ENCODE measurements at regions not wholly inside any gene's neighbourhood (a gene's known extent, or its start where the extent isn't known, plus 50 kb on each side); places are given as distances from the start of the nearest gene placed in this dataset.

DNA sequence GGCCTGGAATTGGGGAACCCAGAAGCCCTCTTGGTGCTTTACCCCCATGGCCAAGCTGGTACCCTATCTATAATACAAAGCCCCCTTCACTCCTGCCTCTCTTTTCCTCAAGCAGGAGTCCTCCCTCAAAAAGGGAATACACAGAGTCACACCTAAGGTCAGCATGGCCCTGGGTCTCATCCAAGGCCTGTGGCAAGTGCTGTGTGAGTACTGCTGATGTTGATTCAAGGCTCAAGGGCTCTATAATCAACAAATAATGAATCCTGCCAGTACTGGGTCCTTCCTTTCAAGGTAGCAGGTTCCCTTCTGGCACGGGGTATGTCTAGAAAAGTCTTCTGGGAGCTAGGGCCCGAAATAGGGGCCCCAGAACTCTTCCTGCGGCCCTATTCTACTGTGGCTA lies 187.3 kb downstream of the CYB561 start:
- Mint-ChIP-seq H3K4me3 (no peak overlapping the region), H3K4me1 (no peaks in the 10 kb centered on the region), H3K9me3 (no peaks in the 10 kb centered on the region), H3K27me3 (peaks cover 41% of the 10 kb centered on the region), H3K36me3 (ENCODE audit: insufficient read depth) (peaks cover 2% of the 10 kb centered on the region), H3K27ac (ENCODE audit: low read depth) (no peak overlapping the region)
- no peak for ATAC-seq (replicated peaks; ENCODE audit: extremely low read depth, poor library complexity, severe bottlenecking)
- no peak for DNase-seq (ENCODE audit: low spot score in 2 of 2)

DNA sequence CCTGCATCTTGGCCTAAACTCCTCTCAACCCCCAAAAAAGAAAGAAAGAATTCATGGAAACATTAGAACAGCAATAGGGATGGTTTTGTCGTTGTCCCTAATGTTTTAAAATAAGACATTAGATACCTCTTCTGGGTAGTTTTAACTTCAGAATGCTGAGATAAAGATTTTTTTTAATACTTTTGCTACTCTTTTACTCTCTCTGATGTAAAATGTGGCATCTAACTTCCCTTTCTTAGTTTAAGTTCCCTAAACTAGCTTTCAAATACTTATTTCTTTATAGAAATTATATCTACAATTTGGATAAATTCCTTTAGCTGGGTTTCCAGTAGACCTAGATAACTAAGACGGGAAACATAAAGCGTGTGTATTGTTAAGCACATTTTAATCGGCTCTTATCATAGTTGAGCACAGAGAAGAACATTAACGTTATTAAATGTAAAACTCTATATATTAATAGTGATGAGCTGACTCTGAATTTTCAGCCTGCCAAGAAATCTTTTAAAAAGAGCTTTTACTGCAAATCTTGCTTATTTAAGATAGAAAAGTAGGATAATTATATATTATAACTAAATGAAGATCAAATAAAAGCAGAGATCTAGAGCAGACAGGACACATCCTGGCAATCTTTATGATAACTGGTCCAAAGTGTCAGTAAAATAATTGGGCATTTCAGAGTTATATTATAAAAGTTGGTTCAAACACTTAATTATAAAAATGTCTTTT lies 183.2 kb downstream of the CYB561 start:
- H3K9me3 Mint-ChIP-seq, result no peaks in the 10 kb centered on the region
- DNase-seq (ENCODE audit: low spot score in 2 of 2) (no peak), ATAC-seq (replicated peaks; ENCODE audit: extremely low read depth, poor library complexity, severe bottlenecking) (no peak)
- H3K27ac Mint-ChIP-seq (ENCODE audit: low read depth), result no peak overlapping the region
- H3K36me3 Mint-ChIP-seq (ENCODE audit: insufficient read depth), result no peaks in the 10 kb centered on the region
- H3K27me3 Mint-ChIP-seq, result peaks cover 8% of the 10 kb centered on the region
- H3K4me3 Mint-ChIP-seq, result no peak overlapping the region
- H3K4me1 Mint-ChIP-seq, result no peaks in the 10 kb centered on the region

DNA sequence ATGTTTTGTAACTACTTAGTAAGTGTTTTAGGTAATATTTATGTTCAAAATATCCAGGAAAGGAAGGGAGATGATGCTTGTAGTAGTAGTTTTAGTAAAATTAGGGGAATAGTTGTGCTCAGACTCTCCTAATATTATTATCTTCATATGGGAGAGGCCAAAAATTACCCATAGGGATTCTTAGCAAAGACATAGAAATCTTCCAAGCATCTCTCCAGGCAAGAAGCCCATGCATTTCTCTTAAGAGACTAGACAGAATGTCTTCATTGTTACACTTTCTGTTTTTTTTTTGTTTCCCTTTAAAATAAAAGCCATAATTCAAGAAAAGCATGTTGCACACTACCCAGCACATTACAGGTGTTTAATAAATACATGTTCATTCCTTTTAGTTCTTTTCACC lies 180.6 kb downstream of the CYB561 start:
- Mint-ChIP-seq H3K36me3 (ENCODE audit: insufficient read depth) (no peaks in the 10 kb centered on the region), H3K27me3 (no peaks in the 10 kb centered on the region), H3K9me3 (no peaks in the 10 kb centered on the region), H3K4me3 (no peak overlapping the region), H3K27ac (ENCODE audit: low read depth) (no peak overlapping the region), H3K4me1 (no peaks in the 10 kb centered on the region)
- no peak for DNase-seq (ENCODE audit: low spot score in 2 of 2)
- ATAC-seq (replicated peaks; ENCODE audit: extremely low read depth, poor library complexity, severe bottlenecking), result no peak

DNA sequence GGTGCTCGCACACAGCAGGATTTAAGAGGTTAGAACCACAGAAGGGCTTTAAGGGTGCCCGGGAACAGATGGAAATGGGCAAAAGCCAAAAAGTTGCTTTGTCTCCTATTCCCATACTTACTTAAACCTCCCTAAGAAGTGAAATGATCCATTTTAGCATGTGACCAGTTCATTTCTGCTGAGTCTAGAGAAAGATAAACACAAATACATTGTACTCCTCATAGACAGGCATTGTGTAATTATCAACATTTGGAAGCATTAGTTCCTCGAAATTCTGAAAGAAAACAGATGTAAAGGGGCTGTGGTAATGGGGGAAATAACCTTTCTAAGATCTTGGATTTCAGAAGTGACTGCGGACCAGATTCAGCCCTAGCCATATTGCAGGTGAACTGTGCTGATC lies 178.3 kb downstream of the CYB561 start:
- Mint-ChIP-seq H3K36me3 (ENCODE audit: insufficient read depth) (peaks cover 2% of the 10 kb centered on the region), H3K4me1 (no peaks in the 10 kb centered on the region), H3K9me3 (no peaks in the 10 kb centered on the region), H3K27ac (ENCODE audit: low read depth) (no peak overlapping the region), H3K27me3 (no peaks in the 10 kb centered on the region), H3K4me3 (no peak overlapping the region)
- ATAC-seq (replicated peaks; ENCODE audit: extremely low read depth, poor library complexity, severe bottlenecking), result no peak
- DNase-seq (ENCODE audit: low spot score in 2 of 2), result no peak

DNA sequence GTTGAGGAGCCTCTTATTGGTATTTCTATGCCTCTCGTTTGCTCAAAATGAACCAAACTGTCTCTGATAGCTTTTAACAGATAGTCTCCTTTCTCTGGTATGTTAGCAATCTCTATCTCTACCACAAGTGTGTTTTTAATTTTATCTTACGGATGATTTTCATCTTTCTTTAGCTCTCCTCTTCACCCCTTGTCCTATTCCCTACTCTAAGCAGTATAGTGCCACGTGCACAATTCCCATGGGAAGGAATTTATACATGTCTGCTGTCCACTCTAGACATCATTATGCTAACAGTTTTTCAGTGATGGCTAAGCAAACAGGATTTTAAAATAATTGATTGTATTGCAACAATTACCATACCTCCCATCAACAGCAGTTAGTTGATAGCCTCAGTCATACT lies 177.3 kb downstream of the CYB561 start:
- no peaks in the 10 kb centered on the region for H3K9me3 Mint-ChIP-seq
- ATAC-seq (replicated peaks; ENCODE audit: extremely low read depth, poor library complexity, severe bottlenecking), result no peak
- no peak for DNase-seq (ENCODE audit: low spot score in 2 of 2)
- H3K27ac Mint-ChIP-seq (ENCODE audit: low read depth), result no peak overlapping the region
- no peaks in the 10 kb centered on the region for H3K4me1 Mint-ChIP-seq
- peaks cover 2% of the 10 kb centered on the region for H3K36me3 Mint-ChIP-seq (ENCODE audit: insufficient read depth)
- no peaks in the 10 kb centered on the region for H3K27me3 Mint-ChIP-seq
- no peak overlapping the region for H3K4me3 Mint-ChIP-seq

DNA sequence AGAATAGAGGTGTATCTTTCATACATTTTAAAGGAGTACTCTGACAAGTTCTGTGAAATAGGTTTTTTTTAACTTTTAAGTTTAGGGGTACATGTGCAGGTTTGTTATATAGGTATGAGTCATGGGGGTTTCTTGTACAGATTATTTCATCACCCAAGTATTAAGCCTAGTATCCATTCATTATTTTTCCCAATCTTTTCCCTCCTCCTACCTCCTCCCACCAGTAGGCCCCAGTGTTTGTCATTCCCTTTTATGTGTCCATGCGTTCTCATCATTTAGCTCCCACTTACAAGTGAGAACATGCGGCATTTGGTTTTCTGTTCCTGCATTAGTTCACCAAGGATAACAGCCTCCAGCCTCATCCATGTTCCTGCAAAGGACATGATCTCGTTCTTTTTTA lies 175.5 kb downstream of the CYB561 start:
- no peak overlapping the region for H3K27ac Mint-ChIP-seq (ENCODE audit: low read depth)
- DNase-seq (ENCODE audit: low spot score in 2 of 2) (no peak), ATAC-seq (replicated peaks; ENCODE audit: extremely low read depth, poor library complexity, severe bottlenecking) (no peak)
- no peaks in the 10 kb centered on the region for H3K9me3 Mint-ChIP-seq
- no peaks in the 10 kb centered on the region for H3K4me1 Mint-ChIP-seq
- no peaks in the 10 kb centered on the region for H3K27me3 Mint-ChIP-seq
- no peak overlapping the region for H3K4me3 Mint-ChIP-seq
- peaks cover 2% of the 10 kb centered on the region for H3K36me3 Mint-ChIP-seq (ENCODE audit: insufficient read depth)

DNA sequence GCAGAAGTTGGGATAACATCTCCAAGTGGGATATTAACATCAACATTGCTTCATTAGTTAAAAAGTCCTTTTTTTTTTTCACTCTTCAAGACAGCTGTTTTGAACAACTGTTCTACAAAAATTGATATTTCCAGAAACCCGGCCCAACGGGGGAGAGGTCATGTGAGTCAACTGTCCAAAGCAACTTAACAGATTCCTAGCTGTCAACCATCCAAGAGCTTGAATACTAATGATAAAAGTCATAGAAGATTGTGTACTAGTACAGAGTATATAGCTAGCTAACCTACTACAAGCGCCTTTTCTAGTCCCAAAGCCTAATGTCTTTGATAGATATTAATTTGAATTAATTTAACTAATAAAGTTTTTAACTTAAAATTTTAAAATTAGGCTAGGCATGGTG lies 172.0 kb downstream of the CYB561 start:
- ATAC-seq (replicated peaks; ENCODE audit: extremely low read depth, poor library complexity, severe bottlenecking), result no peak
- Mint-ChIP-seq H3K27ac (ENCODE audit: low read depth) (no peak overlapping the region), H3K36me3 (ENCODE audit: insufficient read depth) (peaks cover 2% of the 10 kb centered on the region), H3K4me1 (no peaks in the 10 kb centered on the region), H3K4me3 (no peak overlapping the region), H3K27me3 (no peaks in the 10 kb centered on the region), H3K9me3 (no peaks in the 10 kb centered on the region)
- DNase-seq (ENCODE audit: low spot score in 2 of 2), result no peak

DNA sequence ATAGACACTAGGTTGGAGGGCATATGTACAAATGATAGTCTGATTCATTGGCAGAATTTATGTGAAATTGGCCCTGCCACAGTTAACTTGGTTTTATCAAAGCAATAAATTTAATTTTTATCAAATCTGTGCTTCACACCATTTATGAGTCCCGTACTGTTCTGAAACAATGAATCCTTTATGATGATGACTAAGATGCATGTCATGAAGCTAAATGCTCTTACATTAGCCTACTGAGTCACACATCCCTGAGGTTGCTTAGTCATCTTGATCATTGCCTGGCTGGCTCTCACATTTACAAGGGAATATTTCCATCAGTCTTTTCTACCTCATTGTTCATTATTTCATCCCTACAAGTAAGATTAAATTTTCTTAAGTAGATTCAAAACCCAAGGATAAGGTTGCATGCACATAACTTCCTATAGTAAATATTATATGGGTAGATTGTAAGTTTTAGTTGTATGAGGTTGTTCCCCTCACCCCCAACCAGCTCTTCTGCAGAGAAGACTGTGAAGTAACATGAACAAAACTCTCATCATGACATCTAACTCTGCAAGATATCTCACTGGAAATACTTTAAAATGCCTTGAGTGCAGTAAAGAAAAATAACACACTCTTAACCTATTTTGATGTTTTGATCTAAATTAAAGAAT lies 170.7 kb downstream of the CYB561 start:
- H3K9me3 Mint-ChIP-seq, result no peaks in the 10 kb centered on the region
- ATAC-seq (replicated peaks; ENCODE audit: extremely low read depth, poor library complexity, severe bottlenecking) (no peak), DNase-seq (ENCODE audit: low spot score in 2 of 2) (no peak)
- no peaks in the 10 kb centered on the region for H3K27me3 Mint-ChIP-seq
- no peak overlapping the region for H3K4me3 Mint-ChIP-seq
- H3K4me1 Mint-ChIP-seq, result no peaks in the 10 kb centered on the region
- H3K27ac Mint-ChIP-seq (ENCODE audit: low read depth), result no peak overlapping the region
- H3K36me3 Mint-ChIP-seq (ENCODE audit: insufficient read depth), result peaks cover 2% of the 10 kb centered on the region

DNA sequence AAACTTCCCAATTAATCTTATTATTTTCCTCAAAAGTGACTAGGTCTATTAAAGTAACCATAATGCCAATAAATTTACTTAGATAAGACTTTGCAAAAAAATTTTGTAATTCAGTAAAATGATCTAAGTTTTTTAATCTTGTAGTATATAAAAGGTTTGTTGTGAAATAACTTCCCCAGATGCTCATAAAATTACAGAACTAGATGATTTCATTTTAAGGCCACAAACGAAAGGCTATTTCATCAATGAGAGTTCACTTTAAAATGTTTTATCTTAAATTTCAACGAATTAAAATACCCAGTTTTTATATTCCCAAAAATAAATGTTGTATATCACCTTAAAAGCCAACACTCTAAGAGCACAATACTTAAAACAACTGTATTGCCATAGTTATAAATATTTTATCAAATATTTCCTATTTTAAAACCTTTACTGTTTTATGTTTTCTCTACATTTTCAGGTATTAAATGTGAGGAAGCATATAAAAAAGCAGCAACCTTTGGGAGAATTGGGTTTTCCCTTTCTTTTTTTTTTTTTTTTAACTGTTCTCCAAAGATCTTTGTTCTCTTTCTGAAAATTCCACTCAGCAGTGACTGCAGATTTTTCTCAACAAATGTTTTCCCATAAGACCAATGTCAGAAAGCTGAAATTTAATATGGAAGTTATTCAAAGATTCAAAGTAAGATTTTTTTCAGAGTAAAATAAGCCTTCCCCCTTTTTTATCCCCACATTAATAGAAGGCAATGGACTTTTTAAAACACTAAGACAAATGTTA lies 169.9 kb downstream of the CYB561 start:
- no peak for ATAC-seq (replicated peaks; ENCODE audit: extremely low read depth, poor library complexity, severe bottlenecking)
- Mint-ChIP-seq H3K27ac (ENCODE audit: low read depth) (no peak overlapping the region), H3K4me3 (no peak overlapping the region), H3K36me3 (ENCODE audit: insufficient read depth) (peaks cover 2% of the 10 kb centered on the region), H3K27me3 (no peaks in the 10 kb centered on the region), H3K4me1 (no peaks in the 10 kb centered on the region), H3K9me3 (no peaks in the 10 kb centered on the region)
- no peak for DNase-seq (ENCODE audit: low spot score in 2 of 2)

DNA sequence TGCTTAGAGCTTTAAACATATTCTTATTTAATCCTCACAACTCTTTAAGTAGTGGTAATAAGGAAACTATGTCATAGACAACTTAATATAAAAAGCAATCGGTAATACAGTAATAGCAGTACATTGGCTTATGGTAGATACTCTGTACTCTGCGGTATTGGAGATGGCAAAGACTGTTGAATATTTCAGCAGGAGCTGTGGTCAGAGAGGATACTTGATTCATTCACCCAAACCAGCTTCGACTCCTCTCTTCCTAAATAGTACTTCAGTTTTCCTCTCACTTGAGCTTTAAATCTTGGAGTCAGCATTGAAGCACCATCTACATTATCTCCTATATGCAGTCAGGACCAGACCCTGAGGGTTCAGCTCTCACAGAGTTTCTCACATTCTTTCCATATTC lies 169.3 kb downstream of the CYB561 start:
- no peak for ATAC-seq (replicated peaks; ENCODE audit: extremely low read depth, poor library complexity, severe bottlenecking)
- H3K4me1 Mint-ChIP-seq, result no peaks in the 10 kb centered on the region

DNA sequence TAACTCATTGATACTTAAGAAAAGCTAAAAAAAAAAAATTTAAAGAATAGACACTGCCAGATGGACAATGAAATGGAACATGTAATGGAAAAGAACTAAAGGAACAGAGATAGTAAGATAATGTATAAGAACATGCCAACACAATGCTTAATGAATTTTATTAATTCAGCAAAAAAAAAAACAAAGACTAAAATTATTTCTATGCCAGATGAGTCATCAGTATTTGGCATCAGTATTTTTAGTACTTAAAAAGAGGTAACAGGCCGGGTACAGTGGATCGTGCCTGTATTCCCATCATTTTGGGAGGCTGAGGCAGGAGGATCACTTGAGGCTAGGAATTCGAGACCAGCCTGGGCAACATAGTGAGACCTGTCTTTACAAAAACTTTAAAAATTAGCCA lies 168.5 kb downstream of the CYB561 start:
- DNase-seq (ENCODE audit: low spot score in 2 of 2), result no peak
- ATAC-seq (replicated peaks; ENCODE audit: extremely low read depth, poor library complexity, severe bottlenecking), result no peak
- Mint-ChIP-seq H3K36me3 (ENCODE audit: insufficient read depth) (no peaks in the 10 kb centered on the region), H3K27ac (ENCODE audit: low read depth) (no peak overlapping the region), H3K9me3 (no peaks in the 10 kb centered on the region), H3K27me3 (no peaks in the 10 kb centered on the region), H3K4me3 (no peak overlapping the region), H3K4me1 (no peaks in the 10 kb centered on the region)

More for the DNA sequence above, 169.3 kb downstream of the CYB561 start:
- no peak for DNase-seq (ENCODE audit: low spot score in 2 of 2)
- Mint-ChIP-seq H3K27ac (ENCODE audit: low read depth) (no peak overlapping the region), H3K9me3 (no peaks in the 10 kb centered on the region), H3K36me3 (ENCODE audit: insufficient read depth) (peaks cover 2% of the 10 kb centered on the region), H3K27me3 (no peaks in the 10 kb centered on the region), H3K4me3 (no peak overlapping the region)

DNA sequence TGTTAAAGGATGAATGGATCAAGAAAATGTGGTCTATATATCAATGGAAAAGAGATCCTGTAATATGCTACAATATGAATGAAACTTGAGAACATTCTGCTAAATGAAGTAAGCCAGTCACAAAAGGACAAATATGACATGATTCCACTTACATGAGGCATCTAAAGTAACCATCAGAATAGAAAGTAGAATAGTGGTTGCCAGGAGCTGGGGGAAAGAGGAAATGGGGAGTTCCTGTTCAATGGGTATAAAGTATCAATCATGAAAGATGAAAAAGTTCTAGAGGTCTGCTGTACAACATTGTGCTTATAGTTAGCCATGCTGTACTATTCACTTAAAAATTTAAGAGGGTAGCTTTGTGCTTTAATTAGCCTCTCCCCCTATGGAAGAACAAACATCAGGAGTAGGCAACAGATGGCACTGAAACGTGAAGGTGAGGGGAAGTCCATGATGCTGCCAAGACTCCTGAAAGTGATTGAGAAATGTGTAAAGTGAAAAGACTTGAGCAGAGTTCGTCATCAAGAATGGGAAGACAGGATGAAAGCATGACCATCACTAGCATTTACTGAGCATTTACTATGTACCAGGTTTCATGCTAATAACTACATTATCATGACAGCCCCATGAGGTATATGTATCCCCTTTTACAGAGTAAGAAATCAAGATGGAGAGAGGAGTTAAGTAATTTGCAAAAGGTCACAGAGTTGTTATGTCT lies 167.2 kb downstream of the CYB561 start:
- Mint-ChIP-seq H3K27ac (ENCODE audit: low read depth) (no peak overlapping the region), H3K9me3 (no peaks in the 10 kb centered on the region), H3K36me3 (ENCODE audit: insufficient read depth) (no peaks in the 10 kb centered on the region), H3K4me3 (no peak overlapping the region), H3K4me1 (no peaks in the 10 kb centered on the region), H3K27me3 (no peaks in the 10 kb centered on the region)
- DNase-seq (ENCODE audit: low spot score in 2 of 2) (no peak), ATAC-seq (replicated peaks; ENCODE audit: extremely low read depth, poor library complexity, severe bottlenecking) (no peak)
